ENCODE measurements at regions not wholly inside any gene's neighbourhood (a gene's known extent, or its start where the extent isn't known, plus 50 kb on each side); places are given as distances from the start of the nearest gene placed in this dataset.

GRCh38 chr2:147487978-147488289, 356.9 kb upstream of the ACVR2A start:
- TF ChIP-seq CTCF (tag by site-specific recombination; IDR thresholded peaks at IDR 0.05): no peak
- TF ChIP-seq ZNF530 (tag by site-specific recombination; IDR thresholded peaks at IDR 0.05; ENCODE audit: low read depth): no peak
- TF ChIP-seq REST (tag by site-specific recombination; IDR thresholded peaks at IDR 0.05): no peak
- TF ChIP-seq ZNF37A (tag by site-specific recombination; IDR thresholded peaks at IDR 0.05): no peak
- TF ChIP-seq KLF7 (tag by site-specific recombination; IDR thresholded peaks at IDR 0.05; ENCODE audit: borderline replicate concordance): no peak
- no peak for TF ChIP-seq ZNF280D (tag by site-specific recombination; IDR thresholded peaks at IDR 0.05)
- TF ChIP-seq ZNF155 (tag by site-specific recombination; IDR thresholded peaks at IDR 0.05): no peak

Measured in HEK293 (cell line).